ENCODE measurements at regions not wholly inside any gene's neighbourhood (a gene's known extent, or its start where the extent isn't known, plus 50 kb on each side); places are given as distances from the start of the nearest gene placed in this dataset.

DNA sequence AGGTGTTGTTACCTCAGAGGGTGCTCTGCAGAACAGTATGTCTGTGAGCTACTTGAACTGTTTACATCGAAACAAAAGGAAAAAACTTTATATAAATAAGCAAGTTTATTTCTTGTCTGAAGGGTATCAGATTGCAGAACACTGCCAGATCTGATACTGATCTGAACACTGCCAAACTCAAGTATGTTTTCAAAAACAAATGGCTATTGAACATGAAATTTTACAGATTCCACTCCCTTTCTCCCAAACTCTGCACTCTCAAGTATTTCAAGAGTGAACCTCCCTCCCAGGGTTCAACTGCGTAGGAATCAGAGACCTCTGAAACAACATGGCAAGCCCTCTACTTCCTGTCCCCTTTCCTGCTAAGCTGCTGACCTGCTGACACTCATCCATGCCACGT lies 216.6 kb downstream of the ZNF33B start:
- intact Hi-C loops (cut with DNase I; ENCODE audit: low total_unique reads), result no loop called here
- WGBS, 2 donors, result 63 to 70% methylated on average over 3 of the region's 3 CpGs
- no peak for TF ChIP-seq POLR2A (IDR thresholded peaks at IDR 0.05)
- TF ChIP-seq, protein P1, sequence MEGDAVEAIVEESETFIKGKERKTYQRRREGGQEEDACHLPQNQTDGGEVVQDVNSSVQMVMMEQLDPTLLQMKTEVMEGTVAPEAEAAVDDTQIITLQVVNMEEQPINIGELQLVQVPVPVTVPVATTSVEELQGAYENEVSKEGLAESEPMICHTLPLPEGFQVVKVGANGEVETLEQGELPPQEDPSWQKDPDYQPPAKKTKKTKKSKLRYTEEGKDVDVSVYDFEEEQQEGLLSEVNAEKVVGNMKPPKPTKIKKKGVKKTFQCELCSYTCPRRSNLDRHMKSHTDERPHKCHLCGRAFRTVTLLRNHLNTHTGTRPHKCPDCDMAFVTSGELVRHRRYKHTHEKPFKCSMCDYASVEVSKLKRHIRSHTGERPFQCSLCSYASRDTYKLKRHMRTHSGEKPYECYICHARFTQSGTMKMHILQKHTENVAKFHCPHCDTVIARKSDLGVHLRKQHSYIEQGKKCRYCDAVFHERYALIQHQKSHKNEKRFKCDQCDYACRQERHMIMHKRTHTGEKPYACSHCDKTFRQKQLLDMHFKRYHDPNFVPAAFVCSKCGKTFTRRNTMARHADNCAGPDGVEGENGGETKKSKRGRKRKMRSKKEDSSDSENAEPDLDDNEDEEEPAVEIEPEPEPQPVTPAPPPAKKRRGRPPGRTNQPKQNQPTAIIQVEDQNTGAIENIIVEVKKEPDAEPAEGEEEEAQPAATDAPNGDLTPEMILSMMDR (IDR thresholded peaks at IDR 0.05), result no peak
- no peak overlapping the region for H3K4me3 ChIP-seq
- H3K9me3 ChIP-seq, result no peaks in the 10 kb centered on the region
- H3K27ac ChIP-seq, result no peak overlapping the region
- no peaks in the 10 kb centered on the region for H3K4me1 ChIP-seq
- H3K27me3 ChIP-seq, result no peaks in the 10 kb centered on the region
- DNase-seq, result no peak
- no peaks in the 10 kb centered on the region for H3K36me3 ChIP-seq (ENCODE audit: low read depth, missing control alignments)

DNA sequence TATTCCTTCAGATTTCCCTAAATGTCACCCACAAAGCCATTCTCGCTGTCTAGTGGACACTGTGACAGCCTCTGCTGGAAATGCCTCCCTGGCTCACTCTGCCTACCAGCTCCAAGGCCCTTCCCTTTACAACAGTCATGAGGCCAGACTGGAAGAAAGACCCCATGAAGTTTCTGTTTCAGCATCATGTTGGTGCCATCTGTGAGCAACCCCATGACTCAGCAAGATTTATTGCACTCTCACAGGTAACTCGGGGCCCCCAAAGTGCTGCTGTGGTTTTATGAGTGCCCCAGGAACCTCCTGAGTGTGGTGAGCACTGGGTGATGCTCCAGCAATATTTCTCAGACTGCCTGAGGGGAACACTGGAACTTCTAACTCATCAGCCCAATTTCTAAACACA lies 218.6 kb downstream of the ZNF33B start:
- Histone ChIP-seq H3K27ac (no peak overlapping the region), H3K4me1 (no peaks in the 10 kb centered on the region), H3K9me3 (no peaks in the 10 kb centered on the region), H3K36me3 (ENCODE audit: low read depth, missing control alignments) (no peaks in the 10 kb centered on the region), H3K4me3 (no peak overlapping the region), H3K27me3 (no peaks in the 10 kb centered on the region)
- no peak for DNase-seq
- intact Hi-C loops (cut with DNase I; ENCODE audit: low total_unique reads), result no loop called here
- 44 to 50% methylated on average over 2 of the region's 2 CpGs for WGBS, 2 donors
- TF ChIP-seq, protein P1 (IDR thresholded peaks at IDR 0.05), result no peak

DNA sequence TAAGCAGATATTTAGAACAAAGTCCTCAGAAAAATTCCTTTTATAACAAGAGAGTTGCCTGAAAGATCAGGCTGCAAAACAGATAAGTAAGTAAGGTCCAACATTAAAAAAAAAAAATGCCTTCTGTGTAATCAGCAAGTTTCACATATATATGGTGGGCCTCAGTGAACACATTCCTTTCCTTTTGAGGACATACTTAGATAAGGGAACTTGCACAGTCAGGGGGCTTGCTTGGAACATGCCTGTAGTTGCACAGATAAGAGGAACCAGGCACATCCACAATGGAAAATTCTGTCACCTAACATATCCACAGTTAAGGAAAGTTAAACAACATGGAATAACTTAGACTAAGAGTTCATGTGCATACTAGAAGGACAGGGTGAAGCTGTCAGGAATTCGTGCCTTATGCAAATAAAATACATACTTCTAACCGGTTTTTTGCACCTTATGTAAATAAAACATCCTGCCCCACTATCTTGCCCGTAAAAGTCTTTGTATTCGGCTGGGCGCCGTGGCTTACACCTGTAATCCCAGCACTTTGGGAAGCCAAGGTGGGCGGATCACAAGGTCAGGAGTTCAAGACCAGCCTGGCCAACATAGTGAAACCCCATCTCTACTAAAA lies 257.3 kb downstream of the ZNF33B start:
- H3K27me3 ChIP-seq, result no peaks in the 10 kb centered on the region
- intact Hi-C loops (cut with DNase I; ENCODE audit: low total_unique reads), result no loop called here
- no peak overlapping the region for H3K27ac ChIP-seq
- no peaks in the 10 kb centered on the region for H3K9me3 ChIP-seq
- no peaks in the 10 kb centered on the region for H3K36me3 ChIP-seq (ENCODE audit: low read depth, missing control alignments)
- WGBS, 2 donors, result 76 to 86% methylated on average over 7 of the region's 7 CpGs
- TF ChIP-seq POLR2A (IDR thresholded peaks at IDR 0.05), result no peak
- TF ChIP-seq, protein P1 (IDR thresholded peaks at IDR 0.05), result no peak
- H3K4me1 ChIP-seq, result no peaks in the 10 kb centered on the region
- no peak overlapping the region for H3K4me3 ChIP-seq
- DNase-seq, result no peak

DNA sequence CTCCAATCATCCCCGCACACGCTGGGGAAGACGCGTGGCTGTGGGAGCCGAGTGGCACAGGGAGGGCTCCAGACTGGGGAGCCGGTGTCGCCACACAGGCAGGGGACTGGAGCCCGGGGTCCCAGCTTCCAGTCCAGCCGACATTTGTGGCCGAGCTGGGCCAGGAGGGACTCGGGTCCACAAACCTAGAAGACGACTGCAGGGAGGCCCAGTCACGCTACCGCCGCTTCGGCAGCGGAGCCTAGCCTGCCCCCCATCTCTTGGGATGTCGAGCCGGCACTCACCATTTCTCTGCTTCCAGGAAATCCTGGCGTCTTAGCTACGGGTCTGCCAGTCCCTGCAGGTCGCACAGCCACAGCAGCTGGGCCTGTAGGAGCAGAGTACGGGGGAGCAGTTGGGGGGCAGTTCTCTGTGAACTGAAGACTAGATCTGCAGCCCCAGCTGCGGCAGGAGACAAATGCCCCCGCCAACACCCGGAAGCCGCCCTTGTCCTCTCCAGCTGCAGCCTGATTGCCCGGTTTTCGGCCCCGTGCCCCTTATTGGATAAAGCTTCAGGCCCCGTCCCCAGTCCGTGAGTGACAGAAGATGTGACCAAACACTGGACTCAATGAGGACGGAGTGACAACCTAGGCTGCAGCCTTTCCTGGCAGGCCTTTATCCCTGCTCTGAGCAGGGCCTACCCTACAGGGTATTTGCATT lies 270.7 kb downstream of the ZNF33B start:
- peak overlapping the region; percentile 61 to 75 for H3K4me3 ChIP-seq
- 3 to 6% methylated on average over 18 to 29 of the region's 33 CpGs for WGBS, 2 donors

More for the DNA sequence above, 270.7 kb downstream of the ZNF33B start:
- Histone ChIP-seq H3K36me3 (ENCODE audit: low read depth, missing control alignments) (no peaks in the 10 kb centered on the region), H3K4me1 (no peaks in the 10 kb centered on the region), H3K27ac (no peak overlapping the region), H3K9me3 (no peaks in the 10 kb centered on the region), H3K27me3 (no peaks in the 10 kb centered on the region)
- TF ChIP-seq POLR2A (IDR thresholded peaks at IDR 0.05), result no peak
- TF ChIP-seq, protein P1 (IDR thresholded peaks at IDR 0.05), result no peak
- intact Hi-C loops (cut with DNase I; ENCODE audit: low total_unique reads), result no loop called here
- DNase-seq, result peak; percentile 94
